ENCODE measurements at regions not wholly inside any gene's neighbourhood (a gene's known extent, or its start where the extent isn't known, plus 50 kb on each side); places are given as distances from the start of the nearest gene placed in this dataset.

DNA sequence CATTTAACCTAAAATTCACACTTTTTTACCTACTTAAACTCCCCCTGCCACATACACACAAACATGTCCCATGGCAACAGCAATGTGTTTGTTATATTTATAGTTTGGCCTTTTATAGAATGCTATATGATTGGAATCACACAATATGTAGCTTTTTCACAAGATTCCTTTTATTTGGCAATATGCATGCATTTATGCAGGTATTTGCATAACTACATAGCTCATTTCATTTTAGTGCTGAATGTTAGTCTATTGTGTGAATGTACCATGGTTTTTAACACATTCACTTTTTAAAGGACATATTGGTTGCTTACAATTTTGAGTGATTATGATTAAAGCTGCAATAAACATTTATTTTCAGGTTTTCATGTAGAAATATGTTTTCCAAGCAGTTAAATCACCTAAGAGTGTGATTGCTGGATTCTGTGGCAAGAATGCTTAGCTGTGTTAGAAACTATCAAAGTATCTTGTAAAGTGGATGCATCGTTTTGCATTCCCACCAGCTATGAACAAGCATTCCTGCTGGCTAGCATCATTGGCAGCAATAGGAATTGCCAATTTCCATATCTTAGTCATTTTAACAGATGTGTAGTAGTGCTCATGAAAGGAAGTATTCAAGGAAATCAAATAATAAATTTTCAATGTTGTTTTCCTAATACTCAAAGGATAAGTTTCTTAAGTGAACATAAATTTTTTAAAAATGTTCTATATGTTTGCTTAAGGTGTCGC is 557.0 kb downstream of the SLITRK1 start:
- DNase-seq: no peak

DNA sequence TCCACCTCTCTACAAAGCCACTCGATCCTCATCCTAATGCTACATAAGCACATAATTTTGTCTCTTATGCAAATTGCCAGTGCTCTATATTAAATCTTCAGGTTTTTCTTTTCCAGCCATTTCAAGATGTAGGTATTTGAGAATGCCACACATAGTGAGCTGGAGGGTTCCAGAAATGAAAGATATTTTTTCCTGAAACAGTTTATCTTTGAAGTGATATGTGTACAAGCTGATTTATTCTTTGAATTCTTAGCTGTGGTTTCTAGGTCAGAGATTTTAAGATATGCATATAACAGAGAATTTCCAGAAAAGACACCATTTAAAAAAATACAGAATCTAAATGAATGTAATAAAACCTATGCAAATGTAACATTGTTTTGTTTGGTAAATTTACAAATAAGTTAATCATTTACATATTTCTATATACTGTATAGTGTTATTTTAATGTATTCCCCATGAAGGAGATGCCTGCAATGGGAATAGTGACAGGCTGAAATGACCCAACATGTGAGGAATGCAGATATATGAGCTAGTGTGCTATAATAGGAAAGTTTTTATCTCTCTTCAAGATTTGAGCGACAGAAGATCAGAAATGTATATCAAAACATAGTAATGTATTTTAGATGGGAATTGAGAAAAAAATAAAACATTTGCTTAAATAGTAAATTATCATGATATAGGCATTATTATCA is 570.2 kb downstream of the SLITRK1 start:
- no peak for DNase-seq

DNA sequence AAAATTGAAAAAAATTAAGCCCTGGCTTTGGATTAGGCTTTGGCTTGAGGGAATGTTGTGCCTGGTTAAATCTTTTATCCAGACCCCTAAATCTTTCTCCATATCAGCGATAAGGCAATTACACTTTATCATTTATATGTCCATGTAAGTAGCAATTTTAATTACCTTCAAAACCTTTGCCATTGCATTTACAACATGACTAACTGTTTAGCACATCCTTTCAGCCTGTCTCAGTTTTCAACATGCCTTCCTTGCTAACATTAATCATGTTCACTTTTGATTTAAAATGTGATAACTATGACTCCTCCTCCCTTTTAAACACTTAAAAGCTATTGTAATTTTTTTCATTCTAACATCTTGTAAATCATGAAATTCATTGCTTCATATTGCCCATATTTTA is 583.7 kb downstream of the SLITRK1 start:
- DNase-seq: no peak

DNA sequence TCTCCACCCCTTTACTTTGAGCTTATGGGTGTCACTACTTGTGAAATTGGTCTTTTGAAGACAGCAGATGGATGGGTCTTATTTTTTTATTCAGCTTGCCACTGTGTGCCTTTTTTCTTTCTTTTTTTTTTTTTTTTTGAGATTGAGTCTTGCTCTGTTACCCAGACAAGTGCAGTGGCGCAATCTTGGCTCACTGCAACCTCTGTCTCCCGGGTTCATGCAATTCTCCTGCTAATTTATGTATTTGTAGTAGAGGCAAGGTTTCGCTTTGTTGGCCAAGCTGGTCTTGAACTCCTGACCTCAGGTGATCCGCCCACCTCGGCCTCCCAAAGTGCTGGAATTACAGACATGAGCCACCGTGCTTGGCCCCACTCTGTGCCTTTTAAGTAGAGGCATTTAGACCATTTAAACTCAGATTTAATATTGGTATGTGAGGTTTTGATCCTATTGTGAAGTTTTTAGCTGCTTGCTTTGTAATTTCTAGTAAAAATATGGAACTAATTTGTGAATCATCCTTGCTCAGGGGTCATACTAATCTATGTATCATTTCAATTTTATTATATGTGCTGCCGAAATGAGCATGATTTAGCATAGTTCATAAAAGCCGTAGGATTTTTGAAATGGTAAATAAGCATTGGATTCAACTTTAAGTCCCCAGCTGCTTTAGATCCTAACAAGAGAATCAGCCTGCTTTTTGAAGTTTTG is 584.5 kb downstream of the SLITRK1 start:
- DNase-seq: no peak

DNA sequence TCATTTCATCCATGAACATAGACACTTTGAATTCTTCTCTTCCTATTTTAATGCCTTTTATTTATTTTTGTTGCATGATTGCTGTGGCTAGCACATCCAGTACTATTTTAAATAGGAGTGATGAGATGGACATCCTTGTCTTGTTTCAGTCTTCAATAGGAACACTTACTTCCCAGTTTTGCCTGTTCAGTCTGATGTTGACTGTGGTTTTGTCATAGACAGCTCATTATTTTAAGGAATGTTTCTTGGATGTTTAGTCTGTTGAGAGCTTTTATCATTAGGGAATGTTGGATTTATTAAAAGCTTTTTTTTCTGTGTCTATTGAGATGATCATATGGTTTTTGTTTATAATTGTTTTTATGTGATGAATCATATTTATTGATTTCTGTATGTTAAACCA is 586.6 kb downstream of the SLITRK1 start:
- no peak for DNase-seq

DNA sequence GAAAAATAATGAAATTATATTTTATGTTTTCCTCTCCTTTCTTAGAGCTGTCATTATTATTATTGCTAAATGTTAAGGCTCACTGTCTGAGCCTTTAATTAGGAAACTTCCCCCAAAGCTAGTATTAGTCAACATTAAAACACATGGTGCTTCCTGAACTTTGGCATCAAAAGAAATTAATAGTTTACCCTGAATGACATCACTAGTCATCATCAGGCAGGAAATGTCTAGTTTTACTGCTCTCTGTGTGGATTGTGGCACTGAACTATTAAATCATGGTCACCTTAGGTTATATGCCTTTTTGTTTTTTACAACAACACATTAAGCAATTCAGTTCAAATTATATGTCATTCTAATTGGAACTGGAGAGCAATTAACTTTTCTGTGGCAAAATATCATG is 595.5 kb downstream of the SLITRK1 start:
- no peak for DNase-seq

DNA sequence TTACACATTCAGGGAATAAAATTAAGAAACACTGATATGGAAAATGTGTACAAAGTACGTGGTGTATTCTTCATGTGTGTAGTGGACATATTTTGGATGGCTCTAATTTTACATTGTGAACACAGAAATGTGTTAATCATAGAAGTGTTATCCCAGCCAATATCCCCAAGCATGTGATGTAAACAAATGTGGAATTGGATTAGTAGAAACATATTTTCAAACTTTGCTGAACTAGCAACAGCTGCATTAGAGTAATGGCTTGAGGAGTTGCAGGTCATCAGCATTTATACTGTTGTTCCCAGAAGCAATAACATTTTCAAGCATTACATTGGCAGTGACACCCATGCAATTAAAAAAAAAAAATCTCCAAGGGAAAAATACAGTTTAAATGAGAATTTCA is 600.6 kb downstream of the SLITRK1 start:
- no peak for DNase-seq

DNA sequence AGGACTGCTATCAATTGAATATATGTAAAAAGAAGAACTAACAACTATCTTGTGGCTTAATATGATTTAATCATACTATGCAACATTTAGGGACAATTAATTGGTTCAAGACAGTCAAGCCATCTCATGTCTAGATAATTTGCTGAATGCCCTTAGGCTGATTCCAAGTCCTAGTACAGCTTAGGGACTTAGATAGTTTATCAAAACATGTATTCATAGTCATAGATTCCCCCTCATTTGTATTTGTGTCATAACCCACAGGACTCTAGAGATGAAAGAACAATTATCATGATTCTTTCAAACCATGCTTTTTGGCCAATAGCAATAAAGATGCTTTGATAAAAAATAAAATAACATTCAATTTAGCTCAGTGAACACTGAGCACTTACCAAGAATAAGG is 607.6 kb downstream of the SLITRK1 start:
- no peak for DNase-seq

DNA sequence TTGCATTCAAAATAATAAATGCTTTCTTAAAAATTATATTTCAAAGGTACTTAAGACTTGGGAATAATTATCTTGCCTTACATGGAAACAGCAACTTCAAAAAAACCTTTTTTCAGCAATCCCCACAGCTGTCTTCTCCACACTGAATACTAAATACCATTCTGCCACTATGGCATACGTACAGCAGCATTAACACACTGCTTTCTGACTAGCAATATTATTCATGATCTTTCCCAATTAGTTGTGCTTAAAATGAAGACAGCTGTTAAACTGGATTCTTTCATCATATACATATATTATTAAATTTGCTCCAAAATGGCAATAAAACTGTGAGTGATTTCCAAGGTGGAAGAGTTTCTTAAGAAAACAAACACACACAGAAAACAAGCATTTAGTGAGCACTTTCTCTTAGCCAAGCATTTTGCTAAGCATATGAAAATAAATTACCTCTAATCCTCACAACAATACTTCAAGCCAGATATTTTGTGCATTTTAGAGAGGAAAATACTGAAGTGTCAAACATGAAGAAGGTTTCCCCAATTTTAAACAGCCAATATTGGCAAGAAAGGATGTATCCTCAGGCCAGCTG is 609.5 kb downstream of the SLITRK1 start:
- no peak for DNase-seq

DNA sequence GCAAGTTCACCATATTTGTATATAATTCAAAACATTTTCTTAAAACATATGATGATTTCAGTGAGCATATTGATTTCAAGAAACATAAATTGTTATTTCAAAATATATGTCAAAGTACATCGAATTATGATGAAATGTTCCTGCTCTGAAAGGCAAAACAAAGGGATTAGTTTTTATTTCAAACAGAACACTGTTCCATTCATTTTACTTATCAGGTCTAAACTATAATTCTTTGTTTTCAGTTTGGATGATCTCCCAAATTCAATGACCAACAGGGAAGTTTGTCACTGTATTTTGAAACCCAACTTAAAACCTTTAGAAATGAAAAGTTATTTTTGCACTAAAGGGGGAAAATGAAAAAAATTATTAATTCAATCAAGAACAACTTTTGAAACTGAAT is 610.2 kb downstream of the SLITRK1 start:
- no peak for DNase-seq

DNA sequence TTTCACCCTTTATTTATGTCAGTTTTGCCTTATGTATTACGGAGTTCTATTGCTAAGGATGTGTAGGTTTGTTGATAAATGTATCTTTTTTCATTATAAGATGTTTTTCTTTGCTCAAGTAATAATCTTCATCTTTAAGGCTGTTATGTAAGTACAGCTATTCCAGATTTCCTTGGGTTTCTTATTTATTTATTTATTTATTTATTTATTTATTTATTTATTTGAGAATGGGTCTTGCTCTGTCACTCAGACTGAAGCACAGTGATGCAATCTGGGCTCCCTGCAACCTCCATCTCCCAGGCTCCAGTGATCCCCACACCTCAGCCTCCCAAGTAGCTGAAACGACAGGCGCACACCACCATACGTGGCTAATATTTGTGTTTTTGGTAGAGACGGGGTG is 617.0 kb downstream of the SLITRK1 start:
- DNase-seq: no peak

DNA sequence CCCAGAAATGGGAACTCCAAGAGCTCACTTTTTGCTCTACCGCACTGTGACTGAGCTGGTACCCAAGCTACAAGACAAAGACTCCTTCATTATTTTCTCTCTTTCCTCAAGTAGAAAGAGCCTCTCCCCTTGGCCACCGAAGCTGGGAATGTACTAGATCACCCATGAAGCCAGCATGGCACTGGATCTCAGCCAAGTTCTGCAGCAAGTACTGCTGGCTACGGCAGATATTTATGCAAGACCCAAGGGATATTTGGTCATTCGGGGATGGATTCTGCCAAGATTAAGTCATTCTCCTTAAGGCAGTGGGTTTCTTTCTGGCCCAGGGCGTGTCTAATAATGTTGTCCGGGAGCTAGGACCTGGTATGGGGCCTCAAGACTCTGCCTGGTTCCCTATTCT is 633.5 kb downstream of the SLITRK1 start:
- DNase-seq: no peak

DNA sequence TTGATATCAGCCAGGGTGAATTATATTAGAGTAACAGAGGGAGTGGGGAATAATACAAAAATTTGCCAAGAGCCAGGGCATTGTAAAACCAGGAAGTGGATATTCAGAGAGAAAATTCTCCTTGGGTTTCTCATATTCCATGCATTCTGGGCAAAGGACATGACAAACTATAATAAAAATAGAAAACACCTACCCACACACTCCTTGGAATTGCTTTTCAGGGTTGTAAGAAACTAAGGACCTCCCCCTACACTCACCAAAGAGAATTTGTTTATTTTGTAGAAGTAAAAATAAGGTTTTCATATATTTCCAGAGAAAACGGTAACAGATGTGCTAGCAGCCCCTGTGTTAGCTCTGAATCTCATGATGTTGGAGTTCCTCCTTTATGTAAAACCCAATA is 649.6 kb downstream of the SLITRK1 start:
- DNase-seq: no peak

DNA sequence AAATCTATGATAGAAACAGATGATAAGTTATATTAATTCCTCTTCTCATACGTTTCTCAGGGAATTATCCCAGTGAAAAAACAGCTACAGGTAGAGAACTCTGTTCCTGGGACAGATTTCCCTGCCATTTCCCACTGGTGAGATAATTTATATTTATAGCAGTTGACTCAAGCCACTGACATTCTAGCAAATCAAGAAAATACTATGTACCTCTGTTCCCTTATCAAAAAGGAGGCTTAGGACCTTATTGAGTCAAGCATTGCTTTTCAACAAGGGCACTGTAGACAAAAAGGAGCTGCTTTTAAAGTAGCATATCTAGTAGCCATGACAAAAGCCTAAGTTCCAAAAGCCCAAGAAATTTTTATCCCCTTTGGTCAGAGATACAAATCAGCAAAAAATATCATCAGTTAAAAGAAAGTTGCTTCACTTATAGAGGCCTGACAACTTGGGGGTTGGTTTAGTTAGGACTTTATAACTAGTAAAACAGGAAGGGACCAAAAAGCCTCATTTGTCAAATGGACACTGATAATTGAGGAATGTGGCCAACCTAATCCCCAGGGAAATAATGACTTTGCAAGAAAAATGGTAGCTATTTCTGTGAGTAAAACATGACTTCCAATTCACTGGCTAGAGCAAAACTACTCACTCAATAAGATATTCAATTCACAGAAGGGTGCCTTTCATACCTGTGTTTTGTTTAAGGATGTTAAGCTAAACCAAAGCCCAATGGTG is 652.5 kb downstream of the SLITRK1 start:
- no peak for DNase-seq

DNA sequence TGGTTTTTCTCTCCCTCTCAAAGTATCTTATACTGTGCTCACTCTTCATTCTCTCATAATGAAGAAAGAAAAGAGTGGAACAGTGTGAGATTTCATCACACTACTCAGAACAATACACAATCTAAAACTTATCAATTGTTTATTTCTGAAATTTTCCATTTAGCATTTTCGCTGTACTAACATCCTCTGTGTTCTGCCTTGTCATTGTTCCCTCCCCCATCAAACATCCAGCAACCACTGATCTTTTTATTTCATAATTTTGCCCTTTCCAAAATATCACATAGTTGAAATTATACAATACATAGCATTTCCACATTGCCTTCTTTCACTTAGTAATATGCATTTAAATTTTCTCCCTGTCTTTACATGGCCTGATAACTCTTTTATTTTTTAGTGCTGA is 658.7 kb downstream of the SLITRK1 start:
- DNase-seq: no peak

DNA sequence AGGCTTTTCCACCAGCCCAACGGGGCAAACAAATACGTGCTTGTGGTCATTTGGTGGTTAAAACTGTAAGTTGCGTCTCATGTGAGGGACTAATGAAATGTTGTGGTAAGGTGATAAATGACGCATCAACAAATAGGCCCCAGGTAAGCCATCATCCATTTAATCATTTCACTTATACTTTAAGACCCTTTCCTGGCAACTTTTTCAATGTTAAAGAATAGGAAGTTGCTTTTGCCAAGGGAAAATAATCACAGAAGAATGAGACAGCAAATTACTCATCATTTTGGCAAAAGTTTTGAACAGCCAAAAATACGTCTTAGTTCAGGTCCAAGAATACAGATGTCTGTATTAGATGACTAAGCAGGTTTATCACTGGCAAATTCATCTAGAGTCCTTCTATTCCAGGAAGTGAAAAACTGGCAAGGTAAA is 660.4 kb downstream of the SLITRK1 start:
- DNase-seq: no peak

DNA sequence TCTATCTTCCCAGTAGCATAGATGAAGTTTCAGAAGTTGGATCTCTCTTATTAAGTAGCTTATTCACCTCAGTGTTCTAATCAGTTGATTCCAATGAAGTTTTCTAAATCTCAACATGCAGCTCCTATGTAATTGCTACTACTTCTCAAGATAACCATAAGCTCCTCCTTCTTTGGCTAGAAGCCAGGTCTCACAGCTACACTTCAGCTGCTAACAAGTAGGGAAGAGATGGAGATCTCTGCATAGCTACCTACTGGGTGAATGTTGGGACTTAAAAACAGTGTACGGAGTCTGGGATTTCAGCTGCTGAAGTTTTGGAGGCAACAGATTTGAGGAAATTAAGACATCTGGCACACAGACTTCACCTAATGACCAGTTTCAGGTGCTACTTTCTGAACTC is 661.0 kb downstream of the SLITRK1 start:
- DNase-seq: no peak

DNA sequence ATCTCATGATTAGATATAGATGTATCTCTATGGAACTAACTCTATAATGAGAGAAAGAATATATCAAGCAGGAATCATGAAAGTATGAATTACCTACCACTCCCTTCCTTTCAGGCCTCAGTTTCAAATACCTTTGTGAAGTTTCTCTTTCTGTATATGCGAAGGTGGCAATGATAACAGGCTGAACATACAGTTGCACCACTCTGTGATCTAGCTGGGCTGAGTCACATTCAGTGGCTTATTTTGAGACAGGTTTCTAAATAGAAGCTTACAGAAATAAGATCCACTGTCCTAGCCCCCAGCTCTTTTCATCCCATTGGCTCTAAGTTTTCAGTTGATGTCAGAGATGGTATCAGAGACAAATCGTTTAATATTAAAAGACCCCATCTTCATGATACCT is 662.0 kb downstream of the SLITRK1 start:
- DNase-seq: no peak

DNA sequence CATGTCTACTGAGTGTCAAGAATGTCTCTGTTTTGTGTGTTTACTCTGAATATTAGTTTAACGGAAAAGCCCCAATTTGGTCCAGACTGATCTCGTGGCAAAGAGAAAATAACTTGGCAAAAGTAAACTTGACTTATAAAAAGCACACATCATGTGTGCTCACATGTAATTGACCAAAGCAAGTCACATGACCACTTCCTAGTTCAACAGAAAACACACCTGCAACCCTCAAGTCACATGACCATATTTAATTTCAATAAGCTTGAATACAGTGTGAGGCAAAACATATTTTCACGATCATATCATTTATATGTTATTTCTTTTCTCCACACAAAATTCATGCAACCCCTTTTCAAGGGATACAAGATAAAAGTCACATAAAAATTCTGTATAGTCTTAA is 662.4 kb downstream of the SLITRK1 start:
- DNase-seq: no peak

DNA sequence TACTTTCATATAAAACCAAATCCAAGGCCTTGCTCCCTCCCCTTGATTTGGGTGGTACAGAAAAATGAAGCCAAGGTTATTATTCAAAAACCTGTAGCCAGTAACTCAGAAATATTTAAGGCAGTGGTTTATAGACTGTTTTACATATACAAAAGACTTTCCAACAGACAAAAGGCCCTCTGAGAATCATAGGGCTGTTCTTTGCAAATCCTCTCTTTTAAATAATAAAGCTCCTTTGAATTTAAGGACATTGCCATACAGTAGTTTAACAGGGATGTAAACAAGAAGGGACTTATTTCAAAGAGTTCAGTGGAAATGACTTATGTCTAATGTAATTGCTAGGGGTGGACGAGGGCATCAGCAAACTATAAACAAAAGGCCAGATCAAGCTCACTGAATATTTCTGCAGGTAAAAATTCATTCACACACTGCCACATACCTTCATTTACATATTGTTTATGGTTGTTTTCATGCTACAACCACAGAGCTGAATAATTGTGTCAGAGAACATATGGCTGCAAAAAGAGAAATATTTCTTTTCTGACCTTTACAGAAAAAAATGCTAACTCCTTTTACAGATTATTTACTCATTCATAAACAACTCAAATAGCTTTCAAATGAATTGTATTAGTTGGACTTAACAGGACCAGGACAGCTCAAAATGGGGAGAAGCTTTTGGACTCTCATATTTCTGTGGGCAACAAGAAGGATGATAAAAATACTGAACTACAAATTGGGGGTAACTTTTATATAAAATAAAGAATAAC is 665.6 kb downstream of the SLITRK1 start:
- DNase-seq: no peak

DNA sequence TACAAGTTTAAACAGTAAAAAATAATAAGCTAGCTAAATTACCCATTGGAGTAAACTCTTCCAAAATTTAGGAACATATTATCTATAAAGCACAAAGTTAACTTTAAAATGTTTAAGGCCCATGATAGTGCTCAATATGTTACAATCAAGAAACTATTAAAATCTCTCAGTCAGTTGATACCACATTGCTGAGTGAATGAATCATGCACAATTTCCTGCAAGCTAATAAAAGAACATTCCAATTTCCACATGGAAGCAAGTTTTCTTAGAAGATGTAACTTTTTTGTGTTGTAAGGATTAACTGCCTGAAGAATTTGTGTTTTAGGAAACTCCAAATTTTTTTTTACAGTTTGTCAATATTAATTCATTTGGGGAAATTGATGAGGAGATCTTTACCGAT is 666.6 kb downstream of the SLITRK1 start:
- DNase-seq: no peak

DNA sequence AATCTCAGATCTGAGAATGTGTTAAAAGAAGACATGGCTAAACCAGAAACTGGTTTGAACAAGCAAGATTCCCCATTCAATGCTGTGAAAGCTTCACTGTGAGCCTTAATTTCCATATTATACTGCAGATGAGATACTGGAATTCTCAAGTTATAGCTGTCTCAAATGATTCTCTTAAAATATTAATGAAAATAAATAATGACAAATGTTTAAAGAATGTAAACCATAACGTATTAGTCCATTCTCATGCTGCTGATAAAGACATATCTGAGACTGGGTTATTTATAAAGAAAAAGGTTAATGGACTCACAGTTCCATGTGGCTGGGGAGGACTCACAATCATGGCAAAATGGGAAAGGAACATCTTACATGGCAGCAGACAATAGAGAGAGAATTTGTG is 667.8 kb downstream of the SLITRK1 start:
- DNase-seq: no peak

All from stimulated activated CD4-positive, alpha-beta T cell treated with anti-CD3 and anti-CD28 coated beads, Interleukin-4, amount 100 ng/mL, for 24 hours (primary cell).